ENCODE measurements at regions not wholly inside any gene's neighbourhood (a gene's known extent, or its start where the extent isn't known, plus 50 kb on each side); places are given as distances from the start of the nearest gene placed in this dataset.

- no peak for TF ChIP-seq JUND (IDR thresholded peaks at IDR 0.05; ENCODE audit: low read depth, low read length)
- TF ChIP-seq POLR2AphosphoS5 (IDR thresholded peaks at IDR 0.05; ENCODE audit: low read length): no peak
- no peak for TF ChIP-seq POLR2A (IDR thresholded peaks at IDR 0.05; ENCODE audit: low read depth, low read length)
- TF ChIP-seq CTCF (IDR thresholded peaks at IDR 0.05 in 2 of 3, conservative IDR thresholded peaks at IDR 0.05 in 1 of 3; ENCODE audit: control insufficient read depth in 2 of 3, extremely low read depth in 1 of 3, insufficient read depth in 1 of 3, low read depth in 3 of 3, low read length in 3 of 3): no peak
- no peak for TF ChIP-seq EZH2 (IDR thresholded peaks at IDR 0.05; ENCODE audit: borderline replicate concordance, control insufficient read depth, low read depth, low read length)
- TF ChIP-seq SMARCA5 (IDR thresholded peaks at IDR 0.05): no peak
- no peak for TF ChIP-seq CREB1 (IDR thresholded peaks at IDR 0.05; ENCODE audit: low read depth)
- TF ChIP-seq SMAD1 (IDR thresholded peaks at IDR 0.05; ENCODE audit: low read depth, partially characterized antibody): no peak
- TF ChIP-seq SUZ12 (IDR thresholded peaks at IDR 0.05; ENCODE audit: unreplicated experiment): no peak
Measured at GRCh38 chr2:193187816-193188215, 993.1 kb upstream of the TMEFF2 start.

All from GM12878 (cell line).